CD4-positive, alpha-beta T cell treated with Interleukin-4 for 4 hours (primary cell): ENCODE measurements at regions not wholly inside any gene's neighbourhood (a gene's known extent, or its start where the extent isn't known, plus 50 kb on each side); places are given as distances from the start of the nearest gene placed in this dataset.
"Not testable (repeated sequence)": the region's sequence is repeated elsewhere in the genome, so short reads cannot be mapped to it uniquely, and the experiment has no call there.

Source experiments
- DNase-seq: peaks from one replicate; pipeline ENCODE4 v3.0.0-alpha.2; 2020

DNA sequence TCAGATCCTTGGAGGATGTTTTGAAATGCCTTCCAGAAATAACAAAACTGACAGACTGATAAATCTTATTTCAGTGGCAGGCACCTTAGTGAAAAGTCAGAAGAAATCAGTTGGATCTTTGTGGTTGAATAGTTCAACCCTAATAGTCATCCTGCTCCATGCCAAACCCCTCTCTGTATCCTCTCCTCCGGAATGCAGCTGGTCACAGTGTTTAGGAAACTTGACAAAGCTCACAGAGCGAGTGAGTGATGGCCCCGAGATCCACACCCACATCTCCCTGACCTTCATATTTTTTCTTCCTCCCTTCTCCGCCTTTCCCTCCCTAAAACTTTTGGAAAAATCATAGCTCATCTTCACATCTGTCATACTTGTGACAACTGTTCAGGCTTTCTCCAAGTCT lies 464.8 kb upstream of the CDH4 start:
- no peak for DNase-seq

DNA sequence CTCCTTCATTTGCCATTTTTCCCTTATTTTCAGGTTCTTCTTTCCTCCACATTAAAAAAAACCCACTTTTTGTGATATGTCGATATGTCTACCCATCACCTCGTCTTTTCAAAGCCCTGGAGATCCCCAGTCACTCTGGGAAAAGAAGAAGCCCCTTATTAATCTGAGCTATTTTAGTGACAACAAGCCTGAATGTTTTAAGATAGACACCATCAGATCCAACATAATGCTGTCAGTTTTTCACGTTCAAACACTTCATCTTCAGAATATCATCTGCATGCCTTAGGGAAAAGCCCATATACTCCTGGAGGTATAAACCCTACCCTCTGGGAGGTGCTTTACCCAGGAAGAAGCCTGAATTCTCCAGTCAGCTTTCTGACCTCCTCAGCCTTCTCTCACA lies 464.0 kb upstream of the CDH4 start:
- no peak for DNase-seq

DNA sequence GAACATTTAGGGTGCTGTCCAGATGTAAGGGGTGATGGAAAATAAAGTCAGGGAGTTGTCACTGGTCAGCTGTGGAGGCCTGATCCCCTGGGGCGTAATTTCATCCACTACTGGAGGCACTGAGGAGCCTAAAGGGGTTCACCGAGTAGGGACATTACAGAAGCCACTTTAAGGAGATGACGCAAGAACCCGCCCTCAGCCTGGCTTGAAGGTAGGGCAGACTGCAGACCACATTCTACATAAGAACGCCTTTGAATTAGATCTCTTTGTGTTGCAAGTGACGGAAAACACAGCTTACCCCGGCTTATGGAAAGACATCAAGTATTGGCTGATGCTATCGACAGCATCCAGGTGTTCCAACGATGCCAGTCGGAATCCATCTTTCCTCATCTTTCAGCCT lies 462.7 kb upstream of the CDH4 start:
- DNase-seq: no peak

DNA sequence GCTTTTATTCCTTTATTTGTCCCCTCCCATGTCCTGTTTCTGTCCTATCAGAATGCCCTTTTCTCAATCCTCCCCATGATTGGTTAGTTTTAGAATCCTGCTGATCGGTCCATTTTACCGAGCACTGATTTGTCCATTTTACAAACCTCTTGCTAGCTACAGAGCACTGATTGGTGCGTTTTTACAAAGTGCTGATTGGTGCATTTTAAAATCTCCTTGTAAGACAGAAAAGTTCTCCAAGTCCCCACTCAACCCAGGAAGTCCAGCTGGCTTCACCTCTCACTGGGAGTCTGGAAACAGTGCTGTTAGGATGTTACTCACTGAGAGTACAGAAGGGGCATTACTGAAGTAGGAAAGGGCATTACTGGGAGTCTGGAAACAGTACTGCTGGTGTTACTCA lies 461.7 kb upstream of the CDH4 start:
- DNase-seq: not testable (repeated sequence)

DNA sequence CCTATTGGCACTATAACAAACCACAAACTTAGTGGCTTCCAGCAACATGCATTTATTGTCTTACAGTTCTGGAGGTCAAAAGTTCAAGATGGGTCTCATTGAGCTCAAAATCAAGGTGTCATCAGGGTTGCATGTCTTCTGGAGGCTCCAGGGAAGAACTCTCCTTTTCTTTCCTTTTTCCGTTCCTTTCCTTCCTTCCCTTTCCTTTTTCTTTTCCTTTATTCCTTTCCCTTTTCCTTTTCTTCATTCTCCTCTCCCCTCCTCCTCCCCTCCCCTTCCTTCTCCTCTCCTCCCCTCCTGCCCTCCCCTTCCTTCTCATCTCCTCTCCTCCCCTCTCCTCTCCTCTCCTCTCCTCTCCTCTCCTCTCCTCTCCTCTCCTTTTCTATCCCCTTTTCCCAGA lies 460.2 kb upstream of the CDH4 start:
- DNase-seq: no peak

DNA sequence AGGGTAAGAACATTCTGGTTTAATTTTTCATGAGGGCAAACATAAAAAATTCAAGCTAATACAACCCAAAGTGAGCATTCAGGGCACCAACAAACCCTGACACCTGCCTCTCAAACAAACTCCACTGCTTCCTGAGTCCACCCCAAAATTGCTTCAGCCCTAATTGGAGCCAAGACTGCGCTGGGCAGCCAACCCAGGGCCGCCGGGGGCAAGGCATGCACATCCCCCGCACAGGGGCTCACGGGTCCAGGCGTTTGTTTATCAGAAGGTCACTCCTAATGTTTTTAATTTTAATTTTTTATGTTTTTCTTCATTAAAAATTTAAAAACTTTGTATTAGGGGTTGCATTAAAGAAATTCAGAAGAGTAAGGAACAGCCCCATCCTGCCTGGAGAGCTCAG lies 459.1 kb upstream of the CDH4 start:
- no peak for DNase-seq

DNA sequence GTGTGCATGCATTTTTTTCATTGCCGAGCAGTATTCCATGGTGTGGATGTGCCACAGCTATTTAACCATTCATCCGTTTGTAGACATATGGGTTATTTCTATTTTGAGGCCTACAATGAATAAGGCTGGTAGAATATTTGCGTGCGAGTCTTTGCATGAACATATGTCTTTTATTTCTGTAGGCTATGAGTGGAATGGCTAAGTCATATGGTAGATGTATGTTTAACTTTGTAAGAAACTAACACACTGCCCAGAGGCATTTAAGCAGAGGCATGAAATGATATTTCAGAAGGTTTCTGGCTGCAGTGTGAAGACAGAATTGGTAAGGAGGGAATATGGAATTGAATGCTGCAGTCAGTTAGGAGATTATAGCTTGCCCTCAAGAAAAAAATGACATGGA lies 457.4 kb upstream of the CDH4 start:
- no peak for DNase-seq

DNA sequence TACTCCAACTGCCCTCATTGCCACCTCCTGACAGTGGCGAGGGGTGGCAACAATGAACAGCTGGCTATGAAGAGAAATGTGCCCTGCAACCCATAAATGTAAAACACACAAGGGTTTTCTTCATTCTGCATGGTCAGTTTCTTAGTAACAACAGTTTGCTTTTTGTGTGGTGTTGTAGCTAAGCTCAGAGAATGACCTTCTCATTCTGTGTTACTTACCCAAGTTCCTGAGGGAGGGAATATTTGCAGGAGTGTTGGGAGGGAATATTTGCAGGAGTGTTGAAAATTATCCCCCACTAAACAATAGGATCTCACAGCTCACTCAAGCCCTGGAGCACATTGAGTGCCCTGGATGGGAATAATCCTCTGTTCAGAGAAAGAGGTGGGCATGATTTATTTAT lies 456.4 kb upstream of the CDH4 start:
- no peak for DNase-seq

DNA sequence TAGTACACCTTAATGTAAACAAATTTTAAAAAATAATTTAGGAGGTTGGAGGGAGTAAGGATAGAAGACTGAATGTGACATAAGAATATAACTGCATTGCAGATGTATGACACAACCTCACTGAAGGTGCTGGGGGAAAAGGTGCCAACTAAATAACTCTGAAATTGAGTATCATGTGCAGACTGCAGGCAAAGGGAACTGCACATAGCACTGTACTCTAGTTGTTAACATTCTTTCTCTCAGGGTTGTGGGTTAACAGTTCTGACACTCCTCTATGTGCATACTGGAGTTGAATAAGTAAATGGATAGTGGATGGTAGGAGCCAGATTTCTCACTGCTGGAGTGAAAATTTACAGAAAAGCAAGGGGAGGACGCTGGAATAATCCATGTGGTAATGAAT lies 451.9 kb upstream of the CDH4 start:
- DNase-seq: no peak

DNA sequence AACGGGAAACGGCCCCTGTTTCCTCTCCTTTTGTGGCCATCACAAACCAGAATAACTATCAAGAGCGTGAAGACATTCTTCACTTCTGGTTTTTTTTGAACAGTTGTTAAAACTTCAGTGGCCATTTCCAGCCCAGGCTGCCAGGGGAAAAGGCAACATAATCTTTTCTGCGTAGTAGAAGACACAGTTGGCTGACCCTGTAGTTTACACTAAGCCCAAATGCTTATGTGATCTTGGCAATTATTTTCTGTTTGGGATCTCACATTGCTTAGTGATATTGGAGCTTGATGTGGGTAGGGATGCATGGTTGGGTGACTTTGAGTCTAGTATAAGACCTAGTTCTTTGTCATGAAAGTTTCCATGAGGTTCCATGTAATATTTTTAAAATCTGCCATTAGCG lies 449.4 kb upstream of the CDH4 start:
- no peak for DNase-seq

DNA sequence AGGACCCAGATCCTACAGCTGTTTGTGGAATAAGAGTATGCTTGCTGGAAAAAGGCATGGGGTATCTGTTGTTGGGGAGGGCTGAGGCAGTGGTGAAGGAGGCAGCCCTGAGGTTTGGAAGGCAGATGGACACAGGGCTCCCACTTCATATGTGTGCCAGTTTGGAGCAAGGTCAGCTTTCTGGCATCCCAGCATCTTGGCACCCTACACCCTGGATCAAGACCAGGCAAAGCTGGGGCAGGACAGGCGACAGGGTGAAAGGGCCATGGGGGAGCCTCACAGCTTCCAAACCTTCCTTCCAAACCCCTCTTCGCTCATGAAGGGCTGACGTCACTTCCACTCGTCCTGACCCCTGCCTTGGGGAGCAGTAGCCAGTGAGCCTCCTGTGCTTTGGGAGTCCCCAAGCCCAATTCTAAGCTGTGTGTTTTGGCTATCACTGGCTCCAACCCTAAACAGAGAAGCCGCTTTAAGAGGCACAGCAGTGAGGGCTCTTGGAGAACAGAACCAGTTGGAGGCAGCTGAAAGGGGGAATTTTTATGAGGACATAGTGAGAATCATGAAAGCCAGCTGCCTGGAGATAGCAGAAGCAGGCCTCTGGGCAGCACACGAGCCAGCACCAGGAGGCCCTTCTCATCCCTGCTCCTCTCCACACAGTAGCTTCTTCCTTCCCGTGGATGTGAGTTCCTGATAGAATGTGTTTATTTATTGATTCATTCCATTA lies 448.6 kb upstream of the CDH4 start:
- DNase-seq: no peak

DNA sequence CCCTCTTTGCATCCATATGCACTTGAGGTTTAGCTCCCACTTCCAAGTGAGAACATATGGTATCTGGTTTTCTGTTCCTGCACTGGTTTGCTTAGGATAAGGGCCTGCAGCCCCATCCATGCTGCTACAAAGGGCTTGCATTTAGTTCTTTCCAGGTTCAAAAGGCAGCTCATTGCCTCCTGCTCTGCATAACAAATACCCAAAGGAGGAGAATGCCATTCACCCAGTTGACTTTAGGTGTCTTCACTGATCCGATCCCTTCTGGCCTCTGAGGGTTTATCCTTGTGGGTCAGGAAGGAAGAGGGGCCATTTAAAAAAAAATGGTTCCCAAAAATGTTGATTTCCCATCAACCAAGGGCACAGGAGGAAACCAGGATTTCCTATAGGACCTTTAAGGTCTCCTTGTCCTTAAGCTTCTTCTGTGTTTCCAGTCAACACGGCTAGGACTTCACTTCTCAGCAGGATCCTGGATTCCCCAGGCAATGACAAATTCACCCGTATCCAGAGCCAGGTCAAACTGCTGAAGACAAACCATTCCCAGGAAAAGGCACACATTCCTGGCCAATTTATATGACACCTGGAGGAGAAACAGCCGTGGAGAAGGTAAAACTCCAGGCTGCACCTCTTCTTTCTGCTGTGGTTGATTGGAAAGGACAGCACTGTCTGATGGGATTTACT lies 447.7 kb upstream of the CDH4 start:
- DNase-seq: no peak

DNA sequence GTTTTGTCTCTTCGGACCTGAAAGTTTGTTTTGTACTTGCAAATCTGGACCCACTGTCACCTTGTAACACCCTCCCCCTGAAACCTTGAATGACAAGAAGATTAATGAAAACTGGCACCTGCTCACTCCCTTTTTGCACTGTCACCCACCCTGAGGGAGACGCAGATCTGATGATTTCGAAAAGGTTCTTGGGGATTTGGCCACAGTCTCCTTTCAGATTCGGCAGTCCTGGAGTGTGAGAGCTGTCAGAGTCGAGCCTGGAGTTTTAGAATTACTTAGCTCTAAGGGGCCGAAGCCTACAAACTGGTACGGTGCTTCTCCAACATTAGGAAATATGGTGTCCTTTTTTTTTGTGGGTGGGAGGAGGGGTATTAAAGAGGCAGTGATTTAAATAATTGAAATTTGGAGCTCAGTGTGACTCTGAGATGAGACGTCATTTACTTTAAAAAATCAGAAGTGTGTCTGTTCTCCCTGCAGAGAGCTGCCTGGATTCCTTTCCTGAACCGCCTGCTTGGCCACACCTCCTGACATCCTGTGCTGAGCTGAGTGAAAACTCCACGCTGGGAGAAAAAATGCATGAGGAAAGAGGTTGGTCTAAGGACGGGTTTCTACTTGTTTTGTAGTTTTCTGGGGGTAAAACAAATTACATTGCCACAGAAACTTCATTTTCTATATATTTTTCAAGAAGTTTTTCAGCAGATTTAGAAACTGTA lies 447.0 kb upstream of the CDH4 start:
- DNase-seq: no peak

DNA sequence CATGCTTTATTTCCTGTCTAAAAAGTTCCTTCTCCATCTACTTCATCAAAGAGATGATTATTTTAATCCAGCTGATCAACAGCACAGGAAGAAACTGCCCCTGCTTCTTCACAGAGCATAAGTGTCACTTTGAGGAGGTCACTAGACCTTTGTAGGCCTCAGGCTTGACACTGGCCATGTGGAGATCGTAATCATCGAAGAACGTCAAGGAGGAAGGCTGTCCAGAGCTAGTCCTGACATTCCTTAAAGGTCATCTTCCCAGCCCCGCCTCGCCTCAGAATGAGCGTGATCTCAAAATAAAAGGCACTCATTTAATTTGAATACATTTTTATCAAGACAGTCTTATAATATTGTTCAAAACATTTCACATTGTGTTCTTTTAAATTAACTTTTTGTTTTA lies 445.7 kb upstream of the CDH4 start:
- DNase-seq: no peak

DNA sequence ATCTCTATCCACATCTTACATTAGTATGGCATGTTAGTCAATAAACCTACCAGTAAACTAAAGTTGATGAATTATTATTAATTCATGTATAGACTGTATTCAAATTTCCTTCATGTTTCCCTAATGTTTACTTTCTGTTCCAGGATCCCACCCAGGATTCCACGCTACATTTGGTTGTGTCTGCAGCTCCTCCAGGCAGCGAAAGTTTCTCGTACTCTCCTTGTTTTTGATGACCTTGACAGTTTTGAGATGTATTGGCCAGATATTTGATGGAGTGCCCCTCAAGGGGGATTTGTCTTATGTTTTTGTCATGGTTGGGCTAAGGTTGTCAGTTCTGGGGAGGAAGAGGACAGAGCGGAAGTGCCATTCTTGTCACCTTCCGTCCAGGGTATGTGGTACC lies 445.2 kb upstream of the CDH4 start:
- no peak for DNase-seq

DNA sequence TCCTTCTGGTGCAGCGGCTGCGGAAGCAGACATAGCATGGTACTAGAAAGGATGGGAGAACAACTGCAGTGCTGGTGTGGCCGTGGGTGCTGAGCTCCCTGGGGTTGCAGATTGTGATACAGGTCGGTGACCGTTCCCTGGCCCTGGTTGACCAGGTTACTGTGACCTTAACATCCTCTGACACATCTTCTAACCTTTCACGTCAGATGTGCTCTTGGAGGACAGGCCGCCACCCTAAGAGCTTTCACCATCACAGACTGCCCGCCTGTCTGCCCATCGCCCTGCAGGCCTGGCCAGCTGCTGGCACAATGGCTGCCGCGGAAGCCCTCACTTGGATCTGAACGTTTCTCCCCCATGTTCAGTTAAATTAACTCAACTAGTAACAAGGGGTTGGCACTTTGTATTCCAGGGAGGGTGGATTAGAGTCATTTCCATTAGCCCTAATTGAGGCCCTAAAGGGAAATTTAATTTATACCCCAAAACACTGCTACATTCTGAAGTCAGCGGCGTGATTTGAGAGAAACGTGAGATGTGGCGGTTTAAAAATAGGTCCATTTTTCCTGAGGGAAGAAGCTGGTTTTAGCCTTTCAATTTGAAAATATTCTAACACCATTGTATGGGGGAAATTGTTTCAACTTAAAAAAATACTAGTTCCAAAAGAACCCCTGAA lies 443.9 kb upstream of the CDH4 start:
- DNase-seq: no peak

DNA sequence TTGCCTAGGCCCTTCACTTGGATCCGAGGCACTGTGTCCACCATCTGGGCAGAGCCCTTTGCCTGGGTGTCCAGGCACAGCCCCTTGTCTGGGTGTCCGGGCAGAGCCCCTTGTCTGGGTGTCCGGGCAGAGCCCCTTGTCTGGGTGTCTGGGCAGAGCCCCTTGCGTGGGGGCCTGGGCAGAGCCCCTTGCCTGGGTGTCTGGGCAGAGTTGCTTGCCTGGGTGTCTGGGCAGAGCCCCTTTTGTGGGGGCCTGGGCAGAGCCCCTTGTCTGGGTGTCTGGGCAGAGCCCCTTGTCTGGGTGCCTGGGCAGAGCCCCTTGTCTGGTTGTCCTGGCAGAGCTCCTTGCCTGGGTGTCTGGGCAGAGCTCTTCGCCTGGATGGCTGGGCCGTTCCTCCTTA lies 443.4 kb upstream of the CDH4 start:
- no peak for DNase-seq

DNA sequence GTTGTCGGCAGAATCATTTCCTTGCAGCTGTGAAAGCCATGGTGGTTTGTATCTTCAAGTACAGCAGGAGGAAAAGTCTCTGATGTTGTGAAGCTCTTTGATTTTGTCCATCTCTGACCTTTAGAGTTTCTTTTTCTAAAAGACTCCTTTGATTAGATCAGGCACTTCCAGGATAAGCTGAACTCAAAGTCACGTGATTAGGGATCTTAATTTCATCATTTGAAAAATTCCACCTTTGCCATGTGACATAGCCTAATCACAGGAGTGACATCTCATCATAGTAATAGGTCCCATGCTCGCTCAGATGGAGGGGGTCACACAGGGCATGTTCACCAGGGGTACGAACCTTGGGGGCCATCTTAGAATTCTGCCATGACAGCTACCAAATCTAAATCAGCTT lies 441.5 kb upstream of the CDH4 start:
- DNase-seq: no peak

DNA sequence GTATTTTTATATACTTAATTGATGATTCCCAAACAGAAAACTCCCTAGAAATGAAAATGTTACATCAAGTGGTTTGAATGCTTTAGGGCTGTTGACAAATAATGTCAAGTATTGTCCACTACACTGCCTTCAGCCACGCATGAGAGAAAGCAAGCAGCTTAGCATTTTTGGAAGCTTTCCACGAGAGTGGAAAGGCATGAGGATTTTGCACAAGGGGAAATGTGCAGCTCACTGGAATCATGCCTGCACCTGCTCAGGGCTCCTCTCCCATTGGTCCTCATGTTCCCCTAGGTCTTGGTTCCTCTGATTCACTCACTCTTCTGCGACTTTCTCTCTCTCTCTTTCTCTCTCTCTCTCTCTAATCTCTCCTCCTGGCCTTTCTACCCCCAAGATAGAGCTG lies 439.5 kb upstream of the CDH4 start:
- DNase-seq: no peak

DNA sequence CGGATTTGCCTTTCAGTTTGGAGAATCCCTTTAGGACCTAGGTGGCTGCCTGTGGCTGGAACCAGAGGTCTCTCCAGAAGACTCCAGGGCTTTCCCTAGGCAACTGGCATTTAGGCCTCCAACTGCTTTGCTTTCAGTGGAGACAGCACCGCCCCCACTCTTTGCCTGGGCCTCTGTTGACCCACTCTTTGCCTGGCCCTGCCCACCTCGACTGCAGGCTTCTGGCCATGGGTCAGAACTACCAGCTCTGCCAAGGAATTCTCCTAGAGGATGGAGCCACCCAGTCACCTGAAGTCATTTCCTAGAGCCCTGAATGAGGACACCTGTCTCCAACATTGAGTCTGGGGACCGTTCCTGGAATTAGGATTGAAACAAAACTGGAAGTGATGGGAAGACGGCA lies 439.0 kb upstream of the CDH4 start:
- DNase-seq: no peak

DNA sequence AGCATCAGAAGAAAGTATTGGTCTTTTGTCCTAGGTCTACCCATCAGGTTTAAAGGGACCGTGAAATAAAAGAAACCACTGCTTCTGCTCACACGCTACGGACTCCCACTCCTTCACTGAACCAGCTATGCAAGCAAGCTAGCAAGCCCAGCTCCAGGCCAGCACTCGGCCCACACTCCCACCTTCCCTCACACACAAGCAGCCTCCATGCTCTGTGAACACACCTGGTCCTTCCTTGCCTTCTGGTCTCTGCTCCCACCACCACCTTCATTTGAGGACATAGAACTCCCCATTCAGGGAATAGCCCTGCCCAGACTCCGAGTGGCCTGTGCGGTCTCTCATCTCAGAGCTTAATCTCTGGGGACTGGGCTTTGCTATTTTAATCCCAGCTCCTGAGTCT lies 436.4 kb upstream of the CDH4 start:
- no peak for DNase-seq

DNA sequence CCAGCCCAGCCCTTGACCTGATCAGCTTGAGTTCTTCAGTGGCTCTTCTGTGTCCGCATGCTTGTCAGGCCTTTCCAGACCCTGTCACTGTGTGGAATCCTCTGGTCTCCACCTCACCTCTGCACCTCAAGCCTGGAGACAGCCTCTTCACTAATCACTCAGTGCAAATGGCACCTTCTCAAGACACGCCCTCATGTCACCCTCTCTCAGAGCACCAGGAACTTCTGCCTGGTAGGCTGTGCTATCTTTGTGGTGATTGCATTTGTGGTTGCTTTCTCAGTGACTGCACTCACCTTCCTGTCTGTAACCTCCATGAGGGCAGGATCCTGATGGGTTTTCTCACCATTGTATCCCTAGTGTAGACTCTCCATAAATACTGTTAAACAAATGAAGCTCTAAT lies 435.2 kb upstream of the CDH4 start:
- no peak for DNase-seq

DNA sequence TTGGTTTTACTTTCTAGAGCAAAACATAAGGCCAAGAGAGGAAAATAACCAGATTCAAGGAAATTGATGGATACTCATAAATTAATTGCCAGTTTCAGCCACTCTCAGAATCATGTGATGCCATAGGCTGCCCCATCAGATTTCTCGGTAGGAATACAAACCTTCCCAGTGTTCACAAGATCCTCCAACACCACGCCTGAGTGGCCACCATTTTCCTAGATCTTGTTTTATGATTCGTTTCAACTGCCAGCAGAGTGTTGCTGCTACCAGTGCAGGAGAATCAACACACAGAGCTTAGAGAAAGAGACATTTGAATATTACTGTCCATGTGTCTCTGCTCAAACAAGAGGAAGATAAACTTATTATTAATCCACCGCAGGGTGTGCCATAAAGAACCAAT lies 434.2 kb upstream of the CDH4 start:
- DNase-seq: no peak

DNA sequence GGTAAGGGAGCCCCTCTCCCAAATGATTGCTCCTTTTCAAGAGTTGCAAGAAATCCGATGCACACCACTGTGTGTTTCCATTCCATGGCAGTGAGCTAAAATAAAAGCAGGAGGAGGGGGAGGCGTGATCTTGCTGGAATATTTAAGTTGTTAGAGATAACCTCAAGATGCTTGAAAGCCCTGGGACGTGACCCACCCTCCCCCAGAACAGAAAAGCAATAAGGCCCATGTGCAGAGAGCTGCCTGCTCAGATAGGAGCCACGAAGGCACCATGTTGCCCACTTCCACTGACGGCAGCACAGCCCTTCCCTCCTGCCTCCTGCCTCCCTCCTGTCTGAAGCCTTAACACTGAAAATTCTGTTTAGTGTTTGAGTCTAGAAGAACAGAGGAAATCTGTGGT lies 432.6 kb upstream of the CDH4 start:
- no peak for DNase-seq
